GM21717 (cell line): ENCODE measurements at regions not wholly inside any gene's neighbourhood (a gene's known extent, or its start where the extent isn't known, plus 50 kb on each side); places are given as distances from the start of the nearest gene placed in this dataset.

Experiments
- ATAC-seq: cut with Tn5 transposase; IDR thresholded peaks from one replicate; pipeline ENCODE4 v1.9.1; 2021; ENCODE audit warnings: mild to moderate bottlenecking, moderate library complexity; ENCODE audit not compliant: unreplicated experiment

DNA sequence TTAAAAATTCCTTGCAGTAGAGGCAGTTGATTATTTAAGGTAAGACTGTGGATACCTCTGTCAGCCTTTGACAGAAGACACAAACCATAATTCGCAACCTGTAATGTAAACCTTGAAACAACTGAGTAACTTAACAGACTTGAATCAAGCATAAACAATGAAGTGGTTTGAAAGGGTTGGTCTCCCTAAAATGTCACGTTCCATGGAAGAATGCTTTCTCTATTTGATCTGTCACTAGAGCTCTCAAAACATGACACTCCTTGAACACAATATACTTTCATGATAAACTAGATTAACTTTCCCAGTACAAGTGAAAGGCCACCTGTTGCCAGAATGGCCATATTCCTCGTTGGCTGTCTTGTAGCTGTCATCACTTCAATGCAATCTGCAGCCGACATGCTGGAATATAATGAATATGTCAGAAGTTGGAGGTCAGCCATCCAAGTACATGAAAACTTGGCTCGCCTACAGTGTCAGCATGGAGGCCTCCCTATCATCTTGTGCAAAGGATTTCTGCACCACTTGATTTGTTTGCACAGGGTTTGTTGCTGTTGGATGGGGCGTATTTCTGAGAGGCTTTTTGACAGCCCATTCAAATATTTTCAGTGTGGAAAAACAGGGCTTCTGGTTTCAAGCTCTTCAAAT, 228.0 kb downstream of the TLE4 start:
- no peak for ATAC-seq

DNA sequence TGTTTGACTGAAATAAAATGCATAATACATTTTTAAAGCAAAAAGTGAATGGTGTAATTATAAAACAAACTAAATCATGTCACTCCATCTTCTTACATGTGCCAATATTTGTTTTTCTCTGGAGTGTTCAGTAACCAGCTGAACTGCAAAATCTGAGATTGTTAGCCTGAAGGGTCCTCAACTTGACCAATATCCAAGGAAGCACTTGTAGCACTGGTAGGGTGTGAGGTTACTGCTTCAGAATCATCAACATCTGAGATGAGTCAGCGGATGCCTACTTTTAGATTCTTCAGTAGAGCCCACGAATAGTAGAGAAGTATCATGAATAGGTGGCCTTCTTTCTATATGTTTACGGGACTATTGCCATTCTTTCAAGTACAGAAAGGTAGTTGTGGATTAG, 226.7 kb downstream of the TLE4 start:
- no peak for ATAC-seq

DNA sequence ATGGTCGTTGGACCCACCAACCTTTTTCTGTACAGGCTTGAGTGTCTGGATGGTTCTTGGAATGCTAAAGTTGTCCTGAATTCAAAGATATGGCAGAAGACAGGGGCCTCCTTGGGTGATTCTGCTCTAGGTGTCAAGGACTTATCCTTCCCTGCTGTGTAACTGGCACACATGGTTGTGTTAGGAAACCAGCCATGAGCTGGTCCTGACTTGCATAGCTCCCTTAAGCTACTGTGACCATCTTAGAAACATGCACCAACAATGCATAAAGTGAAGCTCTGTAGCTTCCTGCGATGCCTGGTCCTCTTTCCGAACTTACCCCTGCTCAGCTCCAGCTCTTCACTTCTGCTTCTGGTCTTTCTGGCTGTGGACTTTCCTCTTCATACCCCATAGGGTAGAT, 224.6 kb downstream of the TLE4 start:
- ATAC-seq, result no peak

DNA sequence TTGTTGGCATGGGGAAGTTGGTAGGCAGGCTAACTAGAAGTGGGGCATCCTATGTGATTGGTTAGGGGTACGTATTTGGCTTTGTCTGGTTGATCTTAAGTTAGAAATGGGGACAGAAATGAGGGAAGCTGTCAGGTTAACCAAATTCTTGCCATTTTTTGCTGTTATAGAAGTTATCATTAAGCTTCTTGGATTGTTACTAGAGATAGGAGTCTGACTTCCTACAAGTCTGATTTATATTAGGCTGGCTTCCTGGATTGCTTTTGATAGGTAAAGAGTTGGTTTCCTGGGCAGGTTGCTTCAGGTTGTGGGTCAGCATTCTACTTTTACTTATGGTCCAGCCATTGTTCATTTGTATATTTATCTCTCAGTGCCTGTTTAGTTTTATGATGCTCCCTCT, 216.9 kb downstream of the TLE4 start:
- no peak for ATAC-seq

DNA sequence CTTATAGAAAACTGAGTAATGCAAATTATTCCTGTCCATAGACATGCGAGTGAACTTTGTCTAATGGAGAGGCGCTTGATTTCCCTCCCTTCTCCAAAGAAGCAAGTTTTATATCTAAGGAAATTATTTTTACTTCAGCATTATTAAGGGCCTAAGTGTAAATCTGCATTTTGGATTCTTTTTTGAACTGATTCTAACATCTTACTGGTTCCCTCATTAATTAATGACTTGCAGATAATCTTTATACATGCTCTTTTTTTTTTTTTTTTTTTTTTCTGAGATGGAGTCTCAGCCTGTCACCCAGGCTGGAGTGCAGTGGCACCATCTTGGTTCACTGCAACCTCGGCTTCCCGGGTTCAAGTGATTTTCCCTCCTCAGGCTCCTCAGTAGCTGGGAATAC, 209.5 kb downstream of the TLE4 start:
- ATAC-seq, result no peak

DNA sequence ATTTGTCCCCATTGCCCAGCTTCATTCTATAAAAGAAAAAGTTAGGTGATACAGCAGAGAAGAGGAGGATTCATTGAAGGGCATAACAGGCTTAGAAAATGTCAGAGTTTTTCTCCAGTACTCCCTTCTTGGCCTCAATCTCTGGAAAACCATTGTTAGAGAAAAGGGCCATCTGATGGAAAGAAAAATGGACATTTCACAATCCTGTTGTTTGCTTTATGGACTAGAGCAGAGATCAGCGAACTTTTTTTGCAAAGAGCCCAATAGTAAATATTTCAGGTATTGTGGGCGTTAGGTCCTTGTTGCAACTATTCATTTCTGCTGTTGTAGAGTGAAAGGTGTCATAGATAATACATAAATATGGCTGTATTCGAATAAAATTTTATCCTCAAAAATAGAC, 208.8 kb downstream of the TLE4 start:
- ATAC-seq, result no peak

DNA sequence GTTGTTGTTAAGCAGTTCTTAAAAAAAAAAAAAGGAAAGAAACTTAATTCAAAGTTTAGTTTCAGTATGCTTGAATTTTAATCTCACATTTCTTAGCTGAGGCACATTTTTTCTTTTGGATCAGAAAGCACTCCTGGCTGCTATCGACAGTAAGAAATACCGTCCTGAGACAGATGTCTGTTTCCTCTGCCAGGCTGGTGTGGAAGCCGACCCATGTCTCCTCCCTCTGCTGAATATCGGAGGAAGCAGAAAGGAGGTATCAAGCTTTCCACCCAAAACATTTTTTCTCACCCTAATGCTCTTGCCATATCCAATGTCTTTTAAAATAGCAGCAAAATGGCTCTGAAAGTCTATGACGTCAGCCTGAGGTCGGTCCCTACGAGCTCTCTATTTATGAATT, 208.1 kb downstream of the TLE4 start:
- no peak for ATAC-seq

GRCh38 chr9:79778581-79778980, 206.8 kb downstream of the TLE4 start:
- no peak for ATAC-seq

DNA sequence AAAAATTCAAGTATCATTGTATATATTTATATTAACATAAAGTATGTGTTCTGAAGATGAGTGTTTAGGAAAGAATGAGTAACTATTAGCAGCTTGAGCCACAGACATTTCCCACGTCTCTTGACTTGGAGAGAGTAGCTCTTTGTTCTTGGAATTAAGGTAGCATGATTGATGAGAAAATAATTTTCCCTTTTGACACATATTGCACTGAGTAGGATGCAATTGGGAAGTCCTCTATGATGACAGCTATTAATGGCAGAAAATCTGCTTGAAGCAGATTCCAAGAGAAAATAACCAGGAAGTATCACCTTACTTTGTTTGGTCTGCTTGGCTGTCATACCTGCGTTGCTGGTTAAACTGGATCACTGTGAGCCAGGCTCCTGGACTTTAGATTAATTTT, 204.8 kb downstream of the TLE4 start:
- ATAC-seq, result no peak
